ENCODE measurements at regions not wholly inside any gene's neighbourhood (a gene's known extent, or its start where the extent isn't known, plus 50 kb on each side); places are given as distances from the start of the nearest gene placed in this dataset.

DNA sequence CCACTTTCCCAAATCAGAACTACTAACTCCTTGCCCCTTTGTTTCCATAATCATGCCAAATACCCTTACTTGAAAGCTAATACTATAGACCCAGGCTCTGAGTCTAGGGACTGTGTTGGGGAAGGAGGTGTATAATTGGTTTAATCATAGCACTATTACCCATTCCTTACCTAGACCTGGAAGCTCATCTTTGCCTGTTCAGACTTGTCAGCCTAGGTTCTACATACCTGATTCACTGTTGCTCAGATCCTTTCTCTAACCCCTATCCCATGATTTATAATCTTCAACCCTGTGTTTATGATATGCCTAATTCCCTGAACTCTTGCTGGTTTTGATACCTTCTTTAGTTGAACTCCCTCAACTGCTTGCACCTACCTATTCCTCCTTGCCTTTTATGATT, 123.1 kb upstream of the GRIA3 start:
- Histone ChIP-seq H3K27me3 (ENCODE audit: control insufficient read depth in 4 of 4, insufficient read depth in 4 of 4, low read length in 3 of 4) (no peaks in the 10 kb centered on the region), H3K4me1 (ENCODE audit: control insufficient read depth in 4 of 4, insufficient read depth in 4 of 4, low read length in 3 of 4) (no peaks in the 10 kb centered on the region), H3K9ac (ENCODE audit: low read depth in 1 of 2, low read length in 2 of 2) (no peak overlapping the region), H3K4me3 (ENCODE audit: low read depth in 1 of 3, low read length in 3 of 3) (no peak overlapping the region), H3K27ac (ENCODE audit: low read depth in 1 of 2, low read length in 2 of 2) (no peak overlapping the region), H3K9me3 (ENCODE audit: control insufficient read depth in 4 of 4, low read length in 3 of 4) (no peaks in the 10 kb centered on the region), H3K36me3 (ENCODE audit: control insufficient read depth in 4 of 4, insufficient read depth in 3 of 4, low read depth in 1 of 4, low read length in 3 of 4) (no peaks in the 10 kb centered on the region)
- TF ChIP-seq YY1 (IDR thresholded peaks at IDR 0.05) (no peak), FOXA2 (IDR thresholded peaks at IDR 0.05) (no peak), GABPA (IDR thresholded peaks at IDR 0.05 in 1 of 2, conservative IDR thresholded peaks at IDR 0.05 in 1 of 2) (no peak), RAD21 (IDR thresholded peaks at IDR 0.05) (no peak), RXRA (IDR thresholded peaks at IDR 0.05) (no peak), NR2F2 (IDR thresholded peaks at IDR 0.05) (no peak)
- TF ChIP-seq, protein P1, sequence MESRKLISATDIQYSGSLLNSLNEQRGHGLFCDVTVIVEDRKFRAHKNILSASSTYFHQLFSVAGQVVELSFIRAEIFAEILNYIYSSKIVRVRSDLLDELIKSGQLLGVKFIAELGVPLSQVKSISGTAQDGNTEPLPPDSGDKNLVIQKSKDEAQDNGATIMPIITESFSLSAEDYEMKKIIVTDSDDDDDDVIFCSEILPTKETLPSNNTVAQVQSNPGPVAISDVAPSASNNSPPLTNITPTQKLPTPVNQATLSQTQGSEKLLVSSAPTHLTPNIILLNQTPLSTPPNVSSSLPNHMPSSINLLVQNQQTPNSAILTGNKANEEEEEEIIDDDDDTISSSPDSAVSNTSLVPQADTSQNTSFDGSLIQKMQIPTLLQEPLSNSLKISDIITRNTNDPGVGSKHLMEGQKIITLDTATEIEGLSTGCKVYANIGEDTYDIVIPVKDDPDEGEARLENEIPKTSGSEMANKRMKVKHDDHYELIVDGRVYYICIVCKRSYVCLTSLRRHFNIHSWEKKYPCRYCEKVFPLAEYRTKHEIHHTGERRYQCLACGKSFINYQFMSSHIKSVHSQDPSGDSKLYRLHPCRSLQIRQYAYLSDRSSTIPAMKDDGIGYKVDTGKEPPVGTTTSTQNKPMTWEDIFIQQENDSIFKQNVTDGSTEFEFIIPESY (IDR thresholded peaks at IDR 0.05): no peak
- TF ChIP-seq, protein P2, sequence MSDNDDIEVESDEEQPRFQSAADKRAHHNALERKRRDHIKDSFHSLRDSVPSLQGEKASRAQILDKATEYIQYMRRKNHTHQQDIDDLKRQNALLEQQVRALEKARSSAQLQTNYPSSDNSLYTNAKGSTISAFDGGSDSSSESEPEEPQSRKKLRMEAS (IDR thresholded peaks at IDR 0.05): no peak
- TF ChIP-seq, protein P3, sequence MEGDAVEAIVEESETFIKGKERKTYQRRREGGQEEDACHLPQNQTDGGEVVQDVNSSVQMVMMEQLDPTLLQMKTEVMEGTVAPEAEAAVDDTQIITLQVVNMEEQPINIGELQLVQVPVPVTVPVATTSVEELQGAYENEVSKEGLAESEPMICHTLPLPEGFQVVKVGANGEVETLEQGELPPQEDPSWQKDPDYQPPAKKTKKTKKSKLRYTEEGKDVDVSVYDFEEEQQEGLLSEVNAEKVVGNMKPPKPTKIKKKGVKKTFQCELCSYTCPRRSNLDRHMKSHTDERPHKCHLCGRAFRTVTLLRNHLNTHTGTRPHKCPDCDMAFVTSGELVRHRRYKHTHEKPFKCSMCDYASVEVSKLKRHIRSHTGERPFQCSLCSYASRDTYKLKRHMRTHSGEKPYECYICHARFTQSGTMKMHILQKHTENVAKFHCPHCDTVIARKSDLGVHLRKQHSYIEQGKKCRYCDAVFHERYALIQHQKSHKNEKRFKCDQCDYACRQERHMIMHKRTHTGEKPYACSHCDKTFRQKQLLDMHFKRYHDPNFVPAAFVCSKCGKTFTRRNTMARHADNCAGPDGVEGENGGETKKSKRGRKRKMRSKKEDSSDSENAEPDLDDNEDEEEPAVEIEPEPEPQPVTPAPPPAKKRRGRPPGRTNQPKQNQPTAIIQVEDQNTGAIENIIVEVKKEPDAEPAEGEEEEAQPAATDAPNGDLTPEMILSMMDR (IDR thresholded peaks at IDR 0.05; ENCODE audit: low read depth, low read length, missing input control): no peak
- no peak for DNase-seq (ENCODE audit: low spot score)

DNA sequence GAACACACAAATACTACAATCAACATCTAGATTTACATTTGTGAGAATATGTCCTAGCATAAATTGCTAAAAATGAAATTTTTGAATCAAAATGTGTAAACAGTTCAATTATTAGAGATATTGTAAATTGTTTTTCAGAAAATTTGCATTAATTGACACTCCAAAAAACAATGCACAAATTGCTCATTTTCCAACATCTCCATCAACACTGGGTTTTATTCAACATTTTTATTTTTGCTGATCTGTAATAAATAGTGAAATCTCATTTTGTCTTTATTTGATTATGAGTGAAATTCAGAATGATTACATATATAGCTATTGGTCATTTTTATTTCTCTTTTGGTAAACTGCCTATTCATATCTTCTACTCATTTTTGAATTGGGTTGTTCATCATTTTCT, 120.0 kb upstream of the GRIA3 start:
- H3K27me3 ChIP-seq (ENCODE audit: control insufficient read depth in 4 of 4, insufficient read depth in 4 of 4, low read length in 3 of 4): no peaks in the 10 kb centered on the region
- TF ChIP-seq FOXA1 (IDR thresholded peaks at IDR 0.05) (no peak), YY1 (IDR thresholded peaks at IDR 0.05) (no peak)
- TF ChIP-seq, protein P2 (IDR thresholded peaks at IDR 0.05): no peak
- no peak for DNase-seq (ENCODE audit: low spot score)
- no peaks in the 10 kb centered on the region for H3K4me1 ChIP-seq (ENCODE audit: control insufficient read depth in 4 of 4, insufficient read depth in 4 of 4, low read length in 3 of 4)
- H3K4me3 ChIP-seq (ENCODE audit: low read depth in 1 of 3, low read length in 3 of 3): no peak overlapping the region
- H3K36me3 ChIP-seq (ENCODE audit: control insufficient read depth in 4 of 4, insufficient read depth in 3 of 4, low read depth in 1 of 4, low read length in 3 of 4): no peaks in the 10 kb centered on the region
- H3K9ac ChIP-seq (ENCODE audit: low read depth in 1 of 2, low read length in 2 of 2): no peak overlapping the region
- no peaks in the 10 kb centered on the region for H3K9me3 ChIP-seq (ENCODE audit: control insufficient read depth in 4 of 4, low read length in 3 of 4)
- H3K27ac ChIP-seq (ENCODE audit: low read depth in 1 of 2, low read length in 2 of 2): no peak overlapping the region

DNA sequence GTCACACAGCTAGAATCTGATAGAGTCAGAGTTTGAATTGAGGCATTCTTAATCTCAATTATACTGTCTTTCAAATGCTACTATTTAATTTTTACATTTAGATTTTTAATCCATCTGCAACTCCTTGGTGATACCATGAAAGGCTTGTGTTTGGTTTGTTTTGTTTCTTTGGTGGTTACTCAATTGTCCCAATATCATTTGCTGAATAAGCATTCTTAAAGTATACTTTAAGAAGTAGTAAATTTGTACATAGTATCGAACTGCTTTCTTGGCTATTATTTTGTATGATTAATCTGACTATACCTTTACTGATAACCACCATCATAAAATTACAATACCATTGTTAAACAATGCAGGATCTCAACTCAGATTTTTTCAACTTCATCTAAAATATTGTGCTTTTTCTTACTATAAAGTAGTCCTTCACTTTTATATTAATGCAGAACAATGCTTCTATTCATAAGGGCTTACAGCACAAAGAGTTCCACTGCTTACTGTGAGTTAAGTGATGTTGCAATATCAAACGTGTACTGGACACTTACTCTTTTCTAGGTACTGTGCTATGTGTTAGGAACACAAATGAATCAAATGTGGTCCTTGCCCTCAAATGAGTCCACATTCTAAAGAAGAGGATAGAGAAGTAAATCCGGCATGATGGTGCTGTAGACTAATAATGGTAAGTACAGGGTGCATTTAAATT, 111.2 kb upstream of the GRIA3 start:
- H3K27ac ChIP-seq (ENCODE audit: low read depth in 1 of 2, low read length in 2 of 2): no peak overlapping the region
- no peaks in the 10 kb centered on the region for H3K36me3 ChIP-seq (ENCODE audit: control insufficient read depth in 4 of 4, insufficient read depth in 3 of 4, low read depth in 1 of 4, low read length in 3 of 4)
- no peak overlapping the region for H3K9ac ChIP-seq (ENCODE audit: low read depth in 1 of 2, low read length in 2 of 2)
- H3K27me3 ChIP-seq (ENCODE audit: control insufficient read depth in 4 of 4, insufficient read depth in 4 of 4, low read length in 3 of 4): no peaks in the 10 kb centered on the region
- TF ChIP-seq JUND (IDR thresholded peaks at IDR 0.05) (no peak), HNF4A (conservative IDR thresholded peaks at IDR 0.05) (no peak), RAD21 (IDR thresholded peaks at IDR 0.05) (no peak), YY1 (IDR thresholded peaks at IDR 0.05) (no peak), NR2F2 (IDR thresholded peaks at IDR 0.05) (no peak), SP1 (IDR thresholded peaks at IDR 0.05) (no peak), HNF4G (IDR thresholded peaks at IDR 0.05) (no peak), GABPA (IDR thresholded peaks at IDR 0.05 in 1 of 2, conservative IDR thresholded peaks at IDR 0.05 in 1 of 2) (no peak)
- TF ChIP-seq, protein P4, sequence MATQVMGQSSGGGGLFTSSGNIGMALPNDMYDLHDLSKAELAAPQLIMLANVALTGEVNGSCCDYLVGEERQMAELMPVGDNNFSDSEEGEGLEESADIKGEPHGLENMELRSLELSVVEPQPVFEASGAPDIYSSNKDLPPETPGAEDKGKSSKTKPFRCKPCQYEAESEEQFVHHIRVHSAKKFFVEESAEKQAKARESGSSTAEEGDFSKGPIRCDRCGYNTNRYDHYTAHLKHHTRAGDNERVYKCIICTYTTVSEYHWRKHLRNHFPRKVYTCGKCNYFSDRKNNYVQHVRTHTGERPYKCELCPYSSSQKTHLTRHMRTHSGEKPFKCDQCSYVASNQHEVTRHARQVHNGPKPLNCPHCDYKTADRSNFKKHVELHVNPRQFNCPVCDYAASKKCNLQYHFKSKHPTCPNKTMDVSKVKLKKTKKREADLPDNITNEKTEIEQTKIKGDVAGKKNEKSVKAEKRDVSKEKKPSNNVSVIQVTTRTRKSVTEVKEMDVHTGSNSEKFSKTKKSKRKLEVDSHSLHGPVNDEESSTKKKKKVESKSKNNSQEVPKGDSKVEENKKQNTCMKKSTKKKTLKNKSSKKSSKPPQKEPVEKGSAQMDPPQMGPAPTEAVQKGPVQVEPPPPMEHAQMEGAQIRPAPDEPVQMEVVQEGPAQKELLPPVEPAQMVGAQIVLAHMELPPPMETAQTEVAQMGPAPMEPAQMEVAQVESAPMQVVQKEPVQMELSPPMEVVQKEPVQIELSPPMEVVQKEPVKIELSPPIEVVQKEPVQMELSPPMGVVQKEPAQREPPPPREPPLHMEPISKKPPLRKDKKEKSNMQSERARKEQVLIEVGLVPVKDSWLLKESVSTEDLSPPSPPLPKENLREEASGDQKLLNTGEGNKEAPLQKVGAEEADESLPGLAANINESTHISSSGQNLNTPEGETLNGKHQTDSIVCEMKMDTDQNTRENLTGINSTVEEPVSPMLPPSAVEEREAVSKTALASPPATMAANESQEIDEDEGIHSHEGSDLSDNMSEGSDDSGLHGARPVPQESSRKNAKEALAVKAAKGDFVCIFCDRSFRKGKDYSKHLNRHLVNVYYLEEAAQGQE (IDR thresholded peaks at IDR 0.05): no peak
- TF ChIP-seq, protein P1 (IDR thresholded peaks at IDR 0.05): no peak
- TF ChIP-seq, protein P2 (IDR thresholded peaks at IDR 0.05): no peak
- WGBS: 67% methylated on average over 3 of the region's 3 CpGs
- DNase-seq (ENCODE audit: low spot score): no peak
- H3K9me3 ChIP-seq (ENCODE audit: control insufficient read depth in 4 of 4, low read length in 3 of 4): no peaks in the 10 kb centered on the region
- no peaks in the 10 kb centered on the region for H3K4me1 ChIP-seq (ENCODE audit: control insufficient read depth in 4 of 4, insufficient read depth in 4 of 4, low read length in 3 of 4)
- no peak overlapping the region for H3K4me3 ChIP-seq (ENCODE audit: low read depth in 1 of 3, low read length in 3 of 3)
